ENCODE measurements at regions not wholly inside any gene's neighbourhood (a gene's known extent, or its start where the extent isn't known, plus 50 kb on each side); places are given as distances from the start of the nearest gene placed in this dataset.

DNA sequence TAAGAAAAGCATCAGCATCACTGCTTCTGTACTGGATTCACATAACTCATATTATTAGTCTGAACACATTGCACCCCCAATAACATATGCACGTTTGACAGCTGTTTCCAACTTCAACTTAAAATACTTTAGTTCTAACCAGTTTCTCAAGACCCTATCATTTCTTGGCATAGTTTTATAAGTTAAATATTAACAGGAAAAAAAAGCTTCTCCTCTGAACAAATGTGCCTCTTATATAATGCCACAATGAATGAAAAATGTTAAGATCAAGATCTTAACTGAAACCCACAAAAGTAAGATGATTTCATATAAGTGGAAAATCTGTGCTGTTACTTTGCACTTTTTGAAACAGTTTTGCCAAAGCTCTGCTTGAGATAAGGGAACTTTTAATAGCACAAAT lies 652.8 kb upstream of the FAM241A start:
- DNase-seq (ENCODE audit: low read depth, low spot score), result no peak

- no peak for DNase-seq (ENCODE audit: low read depth, low spot score)
Measured at GRCh38 chr4:111494471-111494870, 650.8 kb upstream of the FAM241A start.

DNA sequence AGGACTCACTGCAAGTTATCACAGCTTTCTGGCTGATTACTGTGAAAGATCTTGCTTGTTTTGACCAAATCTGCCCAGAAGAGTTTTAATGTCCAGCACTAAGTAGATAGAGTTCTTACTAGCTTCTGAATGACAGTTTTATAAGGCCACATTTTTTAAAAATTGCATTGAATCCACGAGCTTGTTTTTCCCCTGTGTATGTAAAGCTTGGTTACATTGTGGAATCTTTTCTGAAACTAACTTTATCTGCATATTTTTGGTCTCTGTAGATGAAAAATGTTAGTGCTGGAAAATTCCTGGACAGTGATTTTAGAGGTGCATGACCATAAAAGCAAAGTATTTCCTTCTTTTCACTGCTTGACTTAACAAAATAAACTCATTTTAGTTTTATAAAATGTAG lies 650.3 kb upstream of the FAM241A start:
- no peak for DNase-seq (ENCODE audit: low read depth, low spot score)

GRCh38 chr4:111499291-111499690 lies 646.0 kb upstream of the FAM241A start:
- no peak for DNase-seq (ENCODE audit: low read depth, low spot score)

- DNase-seq (ENCODE audit: low read depth, low spot score), result no peak
Measured at GRCh38 chr4:111499706-111500105, 645.5 kb upstream of the FAM241A start.

- DNase-seq (ENCODE audit: low read depth, low spot score), result no peak
Measured at GRCh38 chr4:111500858-111501257, 644.4 kb upstream of the FAM241A start.

DNA sequence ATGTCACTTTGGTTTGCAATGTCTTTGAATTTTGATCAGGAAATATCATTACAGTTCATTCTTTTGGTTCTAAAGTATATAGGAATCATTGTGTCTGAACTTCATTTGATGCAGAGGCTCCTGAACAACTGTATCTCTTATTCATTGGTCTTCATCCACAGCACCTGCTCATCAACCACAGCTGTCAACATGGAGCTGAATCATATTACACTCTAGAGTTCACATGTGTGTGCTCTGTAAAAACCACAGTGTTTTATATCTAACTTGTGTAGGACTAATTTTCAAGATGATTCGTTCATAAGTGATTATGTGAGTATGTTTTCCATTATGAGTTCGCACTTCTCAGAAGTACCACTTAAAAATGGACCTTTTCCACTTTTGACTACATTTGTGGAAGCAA lies 643.3 kb upstream of the FAM241A start:
- DNase-seq (ENCODE audit: low read depth, low spot score), result no peak

- no peak for DNase-seq (ENCODE audit: low read depth, low spot score)
Measured at GRCh38 chr4:111502626-111503025, 642.6 kb upstream of the FAM241A start.

DNA sequence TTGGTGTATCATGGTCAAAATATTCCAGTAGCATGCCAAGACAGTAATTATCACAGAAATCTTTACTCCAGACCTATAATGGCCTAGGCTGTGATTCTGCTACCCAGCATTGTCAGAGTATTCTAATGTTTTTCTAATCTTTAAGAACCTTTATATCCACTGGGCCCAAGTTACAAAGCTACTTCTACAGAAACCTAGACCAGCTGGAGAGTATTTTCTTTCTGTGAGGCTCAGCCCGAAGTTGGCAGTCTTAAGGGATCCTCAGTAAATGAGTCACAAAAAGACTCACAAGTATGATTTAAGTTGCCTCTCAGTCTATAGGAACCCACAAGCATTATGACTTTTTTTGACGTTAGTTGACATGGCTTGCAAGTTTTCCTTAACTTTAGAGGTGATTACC lies 638.5 kb upstream of the FAM241A start:
- no peak for DNase-seq (ENCODE audit: low read depth, low spot score)

DNA sequence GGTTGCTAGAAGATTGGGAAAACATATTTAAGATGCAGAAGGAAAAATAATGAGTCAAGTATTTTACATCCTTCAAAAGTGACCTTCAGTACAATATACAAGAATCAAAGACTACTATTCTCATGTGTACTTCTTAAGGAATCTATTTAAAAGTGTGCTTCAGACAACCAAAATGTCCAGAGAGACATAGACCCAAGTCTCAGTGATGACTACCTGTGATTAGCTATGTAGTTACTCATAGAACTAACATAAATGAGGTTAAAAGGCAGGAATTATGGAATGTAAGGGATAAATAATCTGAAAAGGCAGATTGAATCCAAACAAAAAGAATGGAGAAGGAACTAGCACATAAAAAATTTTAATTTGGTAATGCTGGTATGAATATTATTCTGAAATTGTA lies 634.7 kb upstream of the FAM241A start:
- no peak for DNase-seq (ENCODE audit: low read depth, low spot score)

GRCh38 chr4:111512081-111512783 lies 633.0 kb upstream of the FAM241A start:
- DNase-seq (ENCODE audit: low read depth, low spot score), result no peak

DNA sequence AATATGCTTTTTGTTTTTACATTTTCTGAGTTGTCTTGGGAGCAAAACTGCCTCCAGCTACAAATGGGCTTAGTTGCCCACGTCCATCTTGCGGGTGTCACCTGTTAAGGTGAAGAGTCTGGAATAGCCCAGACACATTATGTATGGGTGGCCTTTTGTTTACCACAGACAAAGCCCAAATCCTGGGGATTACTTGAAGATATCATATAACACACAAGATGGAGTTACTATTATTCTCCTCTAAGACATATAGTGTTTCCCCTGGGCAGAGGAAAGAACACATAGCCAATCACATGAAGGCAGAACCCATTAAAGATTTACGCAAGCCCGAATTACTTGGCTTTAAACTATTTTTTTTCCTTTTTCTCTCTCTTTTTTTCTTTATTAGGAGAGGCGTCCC lies 625.6 kb upstream of the FAM241A start:
- DNase-seq (ENCODE audit: low read depth, low spot score), result no peak

GRCh38 chr4:111530446-111530845 lies 614.8 kb upstream of the FAM241A start:
- DNase-seq (ENCODE audit: low read depth, low spot score), result no peak

DNA sequence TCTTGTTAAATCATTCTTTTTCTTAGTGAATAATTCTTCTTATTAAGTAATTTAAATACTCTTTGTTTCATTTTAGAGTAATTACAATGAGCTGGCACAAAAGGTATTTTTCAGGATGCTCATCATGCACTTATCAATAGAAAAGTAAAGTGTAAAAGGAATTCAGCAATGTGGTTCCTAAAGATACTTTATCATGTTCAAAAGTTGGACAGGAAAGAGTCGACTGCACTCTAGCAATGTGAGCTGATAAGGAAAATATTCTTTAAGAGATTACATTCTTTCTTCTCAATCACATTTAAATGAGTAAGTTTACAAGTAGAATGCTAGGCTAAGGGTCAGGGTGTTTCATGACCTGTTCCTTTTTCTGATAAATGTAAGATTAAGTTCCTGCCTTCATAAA lies 609.5 kb upstream of the FAM241A start:
- DNase-seq (ENCODE audit: low read depth, low spot score), result no peak

DNA sequence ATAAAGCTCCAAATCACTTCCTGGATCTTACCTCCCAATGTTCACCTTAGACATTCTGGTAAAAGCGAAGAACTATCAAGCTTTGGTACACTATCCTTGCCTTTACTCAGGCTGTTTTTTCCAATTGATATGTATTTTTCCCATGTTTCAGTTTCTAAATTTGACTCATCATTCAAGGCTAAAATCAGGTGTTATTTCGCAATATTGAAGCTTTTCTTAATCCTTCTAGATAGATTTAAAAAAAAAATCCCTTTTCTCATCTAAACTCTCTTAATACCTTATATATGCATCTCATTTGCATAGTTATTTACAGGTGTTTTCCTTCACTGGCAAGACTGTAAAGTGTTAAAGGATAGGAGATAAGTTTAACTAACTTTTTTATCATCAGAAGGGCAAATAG lies 608.1 kb upstream of the FAM241A start:
- no peak for DNase-seq (ENCODE audit: low read depth, low spot score)

DNA sequence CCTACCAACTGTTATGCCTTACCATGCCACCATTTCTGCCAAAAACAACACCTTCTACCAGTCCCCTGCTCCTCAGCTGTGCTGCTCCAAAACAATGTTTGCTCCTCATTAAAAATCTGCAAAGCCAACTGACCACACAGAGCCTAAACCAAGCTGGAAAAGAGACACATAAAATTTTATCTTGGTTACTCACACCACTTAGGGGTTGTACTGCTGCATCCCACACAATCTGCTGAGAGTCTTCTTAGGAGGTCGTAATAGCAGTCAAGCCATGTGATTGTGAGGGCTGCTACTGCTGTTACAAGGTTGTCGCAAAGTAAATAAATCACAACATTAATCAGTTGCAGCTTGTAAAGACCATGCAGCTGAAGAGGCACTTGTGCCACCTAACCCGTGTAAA lies 607.4 kb upstream of the FAM241A start:
- DNase-seq (ENCODE audit: low read depth, low spot score), result no peak

- DNase-seq (ENCODE audit: low read depth, low spot score), result no peak
Measured at GRCh38 chr4:111540671-111541070, 604.6 kb upstream of the FAM241A start.

- no peak for DNase-seq (ENCODE audit: low read depth, low spot score)
Measured at GRCh38 chr4:111542056-111542455, 603.2 kb upstream of the FAM241A start.

- DNase-seq (ENCODE audit: low read depth, low spot score), result no peak
Measured at GRCh38 chr4:111546881-111547280, 598.4 kb upstream of the FAM241A start.

- DNase-seq (ENCODE audit: low read depth, low spot score), result no peak
Measured at GRCh38 chr4:111556141-111556781, 589.0 kb upstream of the FAM241A start.

DNA sequence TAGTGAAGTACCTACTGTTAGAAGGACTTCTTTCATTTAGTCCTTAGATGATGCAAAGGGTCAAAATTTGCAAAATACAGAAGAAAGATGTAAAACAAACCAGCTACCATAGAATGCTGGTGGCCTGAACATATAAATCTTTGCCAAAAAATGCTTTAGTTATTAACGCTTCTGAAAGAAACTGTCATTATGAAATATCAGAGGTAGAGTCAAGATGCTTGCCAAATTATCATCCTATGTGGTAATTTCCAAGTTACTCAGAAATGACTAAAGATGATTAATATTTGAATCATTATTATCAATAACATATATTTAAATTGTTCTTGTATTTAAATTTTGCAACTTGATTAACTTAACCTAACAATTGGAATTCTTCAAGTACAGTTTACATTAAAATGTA lies 588.4 kb upstream of the FAM241A start:
- no peak for DNase-seq (ENCODE audit: low read depth, low spot score)

GRCh38 chr4:111562826-111563225 lies 582.4 kb upstream of the FAM241A start:
- DNase-seq (ENCODE audit: low read depth, low spot score), result no peak

DNA sequence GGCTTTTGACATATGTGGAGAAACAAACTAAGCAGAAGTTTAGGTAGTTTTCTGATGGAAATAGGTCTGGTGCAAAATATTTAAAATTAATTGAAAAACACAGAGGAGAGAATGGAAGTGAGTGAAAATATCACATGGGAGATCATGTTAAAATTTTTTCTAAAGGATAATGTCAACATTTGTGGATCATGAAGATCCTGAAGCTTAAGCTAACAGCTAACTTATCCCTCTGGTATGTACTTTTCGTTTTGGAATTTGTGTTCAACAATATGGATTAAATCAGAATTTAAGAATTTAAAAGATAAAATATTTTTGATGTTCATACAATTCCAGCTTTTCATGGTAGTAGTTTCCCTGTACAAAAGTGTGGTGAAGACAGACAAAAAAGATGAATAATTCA lies 572.8 kb upstream of the FAM241A start:
- no peak for DNase-seq (ENCODE audit: low read depth, low spot score)

DNA sequence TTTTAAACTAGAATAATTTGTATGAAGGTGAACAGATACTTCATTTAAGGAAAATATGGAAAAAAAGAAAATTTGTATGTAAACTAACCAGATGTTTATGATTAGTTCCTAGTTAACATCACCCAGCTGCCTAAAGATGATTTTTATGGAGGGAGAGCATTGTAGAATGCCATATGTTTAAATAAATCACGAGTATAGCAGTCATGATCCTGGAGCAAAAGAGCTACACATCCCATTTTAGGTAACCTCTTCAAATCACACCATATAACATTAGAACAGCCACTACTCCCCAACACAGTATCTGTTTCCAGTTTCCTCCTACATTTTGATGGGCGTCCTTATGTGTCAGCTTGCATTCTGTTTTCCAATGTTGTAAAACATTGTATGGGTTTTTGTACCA lies 571.9 kb upstream of the FAM241A start:
- no peak for DNase-seq (ENCODE audit: low read depth, low spot score)

All from iPS DF 19.7 (cell line).